ENCODE measurements at regions not wholly inside any gene's neighbourhood (a gene's known extent, or its start where the extent isn't known, plus 50 kb on each side); places are given as distances from the start of the nearest gene placed in this dataset.

GRCh38 chr9:107970726-107971125 is 481.2 kb upstream of the KLF4 start:
- no peak for DNase-seq

- no peak for DNase-seq
These were observed 480.2 kb upstream of the KLF4 start for GRCh38 chr9:107969727-107970126.

GRCh38 chr9:107969141-107969540 is 479.6 kb upstream of the KLF4 start:
- DNase-seq, result no peak

GRCh38 chr9:107963246-107963645 is 473.7 kb upstream of the KLF4 start:
- DNase-seq, result no peak

GRCh38 chr9:107960916-107961315 is 471.3 kb upstream of the KLF4 start:
- DNase-seq, result no peak

GRCh38 chr9:107954312-107954711 is 464.7 kb upstream of the KLF4 start:
- DNase-seq, result no peak

- no peak for DNase-seq
These were observed 464.1 kb upstream of the KLF4 start for GRCh38 chr9:107953556-107954125.

- no peak for DNase-seq
These were observed 463.2 kb upstream of the KLF4 start for GRCh38 chr9:107952773-107953172.

- no peak for DNase-seq
These were observed 461.9 kb upstream of the KLF4 start for GRCh38 chr9:107951511-107951910.

GRCh38 chr9:107949061-107949460 is 459.5 kb upstream of the KLF4 start:
- DNase-seq, result no peak

- DNase-seq, result no peak
These were observed 459.0 kb upstream of the KLF4 start for GRCh38 chr9:107948601-107949000.

GRCh38 chr9:107948086-107948485 is 458.5 kb upstream of the KLF4 start:
- no peak for DNase-seq

GRCh38 chr9:107946364-107947141 is 457.0 kb upstream of the KLF4 start:
- DNase-seq, result no peak

GRCh38 chr9:107945961-107946360 is 456.4 kb upstream of the KLF4 start:
- DNase-seq, result no peak

GRCh38 chr9:107945493-107945892 is 455.9 kb upstream of the KLF4 start:
- DNase-seq, result no peak

- no peak for DNase-seq
These were observed 454.8 kb upstream of the KLF4 start for GRCh38 chr9:107944387-107944786.

GRCh38 chr9:107943901-107944300 is 454.3 kb upstream of the KLF4 start:
- DNase-seq, result no peak

GRCh38 chr9:107942856-107943255 is 453.3 kb upstream of the KLF4 start:
- DNase-seq, result no peak

- no peak for DNase-seq
These were observed 452.7 kb upstream of the KLF4 start for GRCh38 chr9:107942291-107942690.

GRCh38 chr9:107940616-107941595 is 451.3 kb upstream of the KLF4 start:
- DNase-seq, result no peak

- no peak for DNase-seq
These were observed 449.3 kb upstream of the KLF4 start for GRCh38 chr9:107938801-107939386.

GRCh38 chr9:107935931-107936330 is 446.4 kb upstream of the KLF4 start:
- DNase-seq, result no peak

GRCh38 chr9:107933516-107933915 is 443.9 kb upstream of the KLF4 start:
- DNase-seq, result no peak
